ENCODE measurements at regions not wholly inside any gene's neighbourhood (a gene's known extent, or its start where the extent isn't known, plus 50 kb on each side); places are given as distances from the start of the nearest gene placed in this dataset.

DNA sequence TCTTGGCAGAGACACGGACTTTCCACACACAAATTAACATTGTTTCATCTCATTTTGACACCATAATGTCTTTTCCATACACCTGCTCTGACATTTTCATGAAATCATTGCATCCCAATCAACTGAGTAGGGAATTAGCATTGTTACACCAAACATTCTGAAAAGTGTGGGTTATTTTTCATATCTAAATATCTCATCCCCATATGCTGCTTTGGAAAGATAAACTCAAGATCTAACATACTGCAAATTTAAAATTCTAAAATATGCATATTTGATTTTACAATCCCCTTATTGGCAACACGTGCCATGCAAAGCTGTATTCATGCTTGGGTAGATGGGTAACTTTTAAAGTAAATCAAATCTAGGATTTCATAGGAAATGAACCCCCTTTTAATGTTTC is 242.9 kb downstream of the ZNF516 start:
- Mint-ChIP-seq H3K4me3 (no peak overlapping the region), H3K4me1 (no peaks in the 10 kb centered on the region), H3K36me3 (no peaks in the 10 kb centered on the region), H3K9me3 (peaks cover 0 to 2% (median 0%) of the 10 kb centered on the region in 7 donors), H3K27ac (no peak overlapping the region), H3K27me3 (no peaks in the 10 kb centered on the region)
- Histone ChIP-seq H3K36me3 (ENCODE audit: control insufficient read depth, insufficient read depth, low read length) (no peaks in the 10 kb centered on the region), H3K27me3 (ENCODE audit: control insufficient read depth, insufficient read depth, low read length) (no peaks in the 10 kb centered on the region), H3K4me3 (ENCODE audit: low read depth, low read length) (no peak overlapping the region), H3K4me1 (ENCODE audit: control insufficient read depth, insufficient read depth, low read length, poor library complexity, severe bottlenecking) (no peaks in the 10 kb centered on the region), H3K27ac (ENCODE audit: insufficient read depth, low read length, poor library complexity, severe bottlenecking) (no peak overlapping the region), H3K9me3 (ENCODE audit: control insufficient read depth in 2 of 2, low read length in 2 of 2) (no peaks in the 10 kb centered on the region)
- DNase-seq: no peak
- ATAC-seq (ENCODE audit: low read depth in 2 of 2): no peak

DNA sequence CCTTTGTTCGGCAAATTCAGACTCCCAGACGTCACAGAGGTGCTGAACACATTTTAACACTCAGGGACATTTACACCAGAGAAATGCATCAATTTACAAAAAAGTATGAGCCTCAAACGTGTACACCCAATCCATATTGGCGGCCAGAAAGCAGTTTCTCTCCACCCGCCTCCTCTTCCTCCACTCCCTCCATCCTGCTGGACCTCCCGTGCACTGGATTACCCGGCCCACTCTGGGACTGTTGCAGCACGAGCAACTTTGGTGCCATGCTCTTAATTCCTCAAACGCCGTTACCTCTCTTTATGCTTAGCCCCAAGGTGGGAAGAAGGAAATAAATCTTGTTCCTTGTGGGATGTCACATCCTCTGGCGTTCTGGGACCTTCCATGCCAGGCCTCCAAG is 243.4 kb downstream of the ZNF516 start:
- Mint-ChIP-seq H3K27me3 (no peaks in the 10 kb centered on the region), H3K36me3 (no peaks in the 10 kb centered on the region), H3K4me1 (no peaks in the 10 kb centered on the region), H3K9me3 (peaks cover 0 to 4% (median 0%) of the 10 kb centered on the region in 7 donors), H3K4me3 (no peak overlapping the region), H3K27ac (no peak overlapping the region)
- DNase-seq (no peak), ATAC-seq (ENCODE audit: low read depth in 2 of 2) (no peak)
- H3K4me3 ChIP-seq (ENCODE audit: low read depth, low read length): no peak overlapping the region
- no peaks in the 10 kb centered on the region for H3K36me3 ChIP-seq (ENCODE audit: control insufficient read depth, insufficient read depth, low read length)
- H3K9me3 ChIP-seq (ENCODE audit: control insufficient read depth in 2 of 2, low read length in 2 of 2): no peaks in the 10 kb centered on the region
- H3K27ac ChIP-seq (ENCODE audit: insufficient read depth, low read length, poor library complexity, severe bottlenecking): no peak overlapping the region
- no peaks in the 10 kb centered on the region for H3K4me1 ChIP-seq (ENCODE audit: control insufficient read depth, insufficient read depth, low read length, poor library complexity, severe bottlenecking)
- H3K27me3 ChIP-seq (ENCODE audit: control insufficient read depth, insufficient read depth, low read length): no peaks in the 10 kb centered on the region

DNA sequence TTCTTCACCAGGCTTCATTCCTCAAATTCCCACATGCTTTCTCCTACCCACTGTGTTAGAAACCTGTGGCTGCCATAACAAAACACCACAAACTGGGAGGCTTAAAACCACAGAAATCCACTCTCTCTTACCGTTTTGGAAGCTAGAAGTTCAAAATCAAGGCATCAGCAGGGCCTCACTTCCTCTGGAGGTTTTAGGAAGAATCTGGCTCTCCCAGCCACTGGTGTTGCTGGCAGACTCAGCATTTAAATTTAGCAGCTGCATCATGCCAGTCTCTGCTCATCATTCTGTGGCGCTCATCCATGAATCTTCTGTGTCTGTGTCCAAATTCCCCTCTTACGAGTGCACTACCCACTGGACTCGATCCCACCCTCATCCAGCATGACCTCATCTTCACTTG is 248.5 kb downstream of the ZNF516 start:
- no peaks in the 10 kb centered on the region for H3K36me3 Mint-ChIP-seq
- H3K9me3 Mint-ChIP-seq: peaks cover 0 to 8% (median 0%) of the 10 kb centered on the region in 7 donors
- no peaks in the 10 kb centered on the region for H3K4me1 Mint-ChIP-seq
- Histone ChIP-seq H3K36me3 (ENCODE audit: control insufficient read depth, insufficient read depth, low read length) (no peaks in the 10 kb centered on the region), H3K4me1 (ENCODE audit: control insufficient read depth, insufficient read depth, low read length, poor library complexity, severe bottlenecking) (no peaks in the 10 kb centered on the region), H3K27ac (ENCODE audit: insufficient read depth, low read length, poor library complexity, severe bottlenecking) (no peak overlapping the region), H3K4me3 (ENCODE audit: low read depth, low read length) (no peak overlapping the region), H3K27me3 (ENCODE audit: control insufficient read depth, insufficient read depth, low read length) (no peaks in the 10 kb centered on the region), H3K9me3 (ENCODE audit: control insufficient read depth in 2 of 2, low read length in 2 of 2) (no peaks in the 10 kb centered on the region)
- no peak overlapping the region for H3K4me3 Mint-ChIP-seq
- H3K27me3 Mint-ChIP-seq: no peaks in the 10 kb centered on the region
- ATAC-seq (ENCODE audit: low read depth in 2 of 2) (no peak), DNase-seq (no peak)
- H3K27ac Mint-ChIP-seq: no peak overlapping the region

DNA sequence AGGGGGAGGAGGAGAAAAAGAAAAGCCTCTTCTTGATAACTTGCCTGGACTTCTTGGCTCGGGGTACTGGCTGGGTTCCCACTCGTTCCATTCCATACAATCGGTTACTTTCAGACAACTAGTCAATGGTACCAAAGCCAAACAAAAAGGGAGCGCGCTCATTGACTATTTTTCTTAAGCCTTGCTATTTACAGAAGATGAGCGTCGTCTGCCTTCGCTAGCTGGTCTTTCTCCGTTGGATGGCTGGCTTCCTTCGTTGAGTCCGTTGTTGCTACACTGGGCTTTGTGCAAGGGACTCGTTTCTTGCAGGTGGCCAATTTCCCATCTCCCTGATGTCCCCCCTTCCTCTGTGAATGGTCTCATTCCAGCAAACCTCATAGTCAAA is 260.4 kb downstream of the ZNF516 start:
- Mint-ChIP-seq H3K4me3 (no peak overlapping the region), H3K27ac (no peak overlapping the region), H3K9me3 (peaks cover 2 to 16% (median 6%) of the 10 kb centered on the region in 7 donors), H3K36me3 (no peaks in the 10 kb centered on the region), H3K27me3 (peaks cover 4% of the 10 kb centered on the region), H3K4me1 (no peaks in the 10 kb centered on the region)
- H3K27me3 ChIP-seq (ENCODE audit: control insufficient read depth, insufficient read depth, low read length): no peaks in the 10 kb centered on the region
- H3K9me3 ChIP-seq (ENCODE audit: control insufficient read depth in 2 of 2, low read length in 2 of 2): peaks cover 0 to 5% of the 10 kb centered on the region in 2 experiments
- DNase-seq (no peak), ATAC-seq (ENCODE audit: low read depth in 2 of 2) (no peak)
- no peaks in the 10 kb centered on the region for H3K4me1 ChIP-seq (ENCODE audit: control insufficient read depth, insufficient read depth, low read length, poor library complexity, severe bottlenecking)
- no peaks in the 10 kb centered on the region for H3K36me3 ChIP-seq (ENCODE audit: control insufficient read depth, insufficient read depth, low read length)
- no peak overlapping the region for H3K27ac ChIP-seq (ENCODE audit: insufficient read depth, low read length, poor library complexity, severe bottlenecking)
- H3K4me3 ChIP-seq (ENCODE audit: low read depth, low read length): no peak overlapping the region

DNA sequence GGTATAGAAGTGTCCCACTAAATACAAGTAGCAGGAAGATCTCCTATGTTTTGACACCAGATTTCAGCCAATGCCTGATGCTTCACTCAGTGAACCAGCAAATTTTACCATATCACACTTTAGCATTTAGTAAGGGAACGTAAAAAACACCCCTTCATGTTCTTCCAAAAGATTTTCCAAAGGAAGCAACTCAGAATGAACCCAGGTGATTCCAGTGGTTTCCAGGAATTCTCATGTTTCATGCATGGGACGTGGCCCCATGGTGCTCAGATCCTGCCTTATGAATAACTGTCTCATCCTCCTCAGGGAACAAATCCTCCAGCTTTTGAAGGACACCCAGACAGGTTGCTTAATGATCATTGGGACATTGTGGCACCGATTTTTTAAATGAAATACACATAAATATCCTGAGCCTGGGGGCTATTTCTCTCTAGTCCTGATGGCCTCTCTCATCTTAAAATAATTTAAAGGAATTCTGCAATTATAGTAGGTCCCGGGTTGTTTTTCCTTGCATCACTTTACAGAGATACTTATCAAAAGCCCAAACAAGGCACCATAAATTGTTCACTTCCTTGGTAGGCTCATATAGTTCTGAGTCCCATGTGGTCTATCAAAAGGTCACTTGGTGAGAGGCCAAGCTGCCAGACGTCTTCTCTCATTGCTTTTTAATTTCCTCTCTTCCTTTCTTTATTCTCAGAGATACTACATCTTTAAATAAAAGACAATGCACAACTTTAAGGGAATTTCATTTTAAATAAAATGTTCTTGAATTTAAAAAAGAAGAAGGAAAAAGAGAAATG is 261.0 kb downstream of the ZNF516 start:
- H3K27ac ChIP-seq (ENCODE audit: insufficient read depth, low read length, poor library complexity, severe bottlenecking): no peak overlapping the region
- no peak overlapping the region for H3K4me3 ChIP-seq (ENCODE audit: low read depth, low read length)
- no peaks in the 10 kb centered on the region for H3K27me3 ChIP-seq (ENCODE audit: control insufficient read depth, insufficient read depth, low read length)
- DNase-seq (no peak), ATAC-seq (ENCODE audit: low read depth in 2 of 2) (no peak)
- H3K27ac Mint-ChIP-seq: no peak overlapping the region
- peaks cover 0 to 5% of the 10 kb centered on the region in 2 experiments for H3K9me3 ChIP-seq (ENCODE audit: control insufficient read depth in 2 of 2, low read length in 2 of 2)
- no peaks in the 10 kb centered on the region for H3K4me1 Mint-ChIP-seq
- no peaks in the 10 kb centered on the region for H3K36me3 ChIP-seq (ENCODE audit: control insufficient read depth, insufficient read depth, low read length)
- H3K4me1 ChIP-seq (ENCODE audit: control insufficient read depth, insufficient read depth, low read length, poor library complexity, severe bottlenecking): no peaks in the 10 kb centered on the region
- H3K9me3 Mint-ChIP-seq: peaks cover 2 to 16% (median 6%) of the 10 kb centered on the region in 7 donors
- no peak overlapping the region for H3K4me3 Mint-ChIP-seq
- H3K36me3 Mint-ChIP-seq: no peaks in the 10 kb centered on the region
- H3K27me3 Mint-ChIP-seq: peaks cover 4% of the 10 kb centered on the region

DNA sequence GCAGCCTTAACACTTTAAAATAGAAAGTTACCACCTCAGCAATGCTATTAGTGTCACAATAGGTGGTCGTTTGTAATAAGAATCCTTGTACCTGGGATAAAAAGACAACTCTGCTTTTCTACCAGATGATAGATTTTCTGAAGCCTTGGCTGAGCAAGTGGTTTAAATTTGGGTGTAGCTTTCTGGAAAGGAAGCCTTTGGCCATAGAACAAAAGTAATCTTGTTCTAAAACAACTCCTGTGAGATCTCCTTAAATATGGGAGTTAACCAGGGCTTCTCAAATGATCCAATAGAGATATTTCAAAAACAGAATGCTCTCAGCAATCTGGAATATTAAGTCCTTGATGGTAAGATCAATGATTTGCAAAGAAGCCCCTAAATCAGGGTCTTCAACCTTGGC is 261.6 kb downstream of the ZNF516 start:
- ATAC-seq (ENCODE audit: low read depth in 2 of 2): no peak
- no peak overlapping the region for H3K27ac ChIP-seq (ENCODE audit: insufficient read depth, low read length, poor library complexity, severe bottlenecking)

DNA sequence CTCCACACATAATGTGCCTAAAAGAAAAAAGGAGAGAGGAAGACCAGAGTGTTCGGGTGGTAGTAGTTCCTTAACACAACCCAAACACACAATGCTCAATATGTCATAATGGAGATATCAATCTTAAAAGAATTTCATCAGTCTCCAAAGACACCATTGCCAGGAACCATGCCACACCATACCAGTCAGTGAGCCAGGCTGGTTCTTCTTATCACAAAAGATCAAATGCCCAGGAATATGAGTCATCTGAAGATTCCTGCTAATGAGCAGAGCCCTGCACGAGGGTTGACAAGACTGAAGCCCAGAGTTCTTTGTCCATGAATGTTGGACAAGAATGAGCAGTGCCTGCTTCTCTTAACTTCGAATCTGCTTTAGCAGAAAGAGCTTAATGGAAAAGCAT is 262.3 kb downstream of the ZNF516 start:
- H3K27ac Mint-ChIP-seq: no peak overlapping the region
- no peak for DNase-seq
- H3K4me1 ChIP-seq (ENCODE audit: control insufficient read depth, insufficient read depth, low read length, poor library complexity, severe bottlenecking): no peaks in the 10 kb centered on the region
- H3K27ac ChIP-seq (ENCODE audit: insufficient read depth, low read length, poor library complexity, severe bottlenecking): no peak overlapping the region
- no peaks in the 10 kb centered on the region for H3K36me3 Mint-ChIP-seq
- no peaks in the 10 kb centered on the region for H3K27me3 ChIP-seq (ENCODE audit: control insufficient read depth, insufficient read depth, low read length)
- H3K4me1 Mint-ChIP-seq: no peaks in the 10 kb centered on the region
- no peak for ATAC-seq (ENCODE audit: low read depth in 2 of 2)
- H3K4me3 Mint-ChIP-seq: no peak overlapping the region
- H3K9me3 Mint-ChIP-seq: peaks cover under 1 to 11% (median 2%) of the 10 kb centered on the region in 7 donors
- peaks cover 1% of the 10 kb centered on the region for H3K27me3 Mint-ChIP-seq
- H3K36me3 ChIP-seq (ENCODE audit: control insufficient read depth, insufficient read depth, low read length): no peaks in the 10 kb centered on the region
- H3K9me3 ChIP-seq (ENCODE audit: control insufficient read depth in 2 of 2, low read length in 2 of 2): no peaks in the 10 kb centered on the region
- no peak overlapping the region for H3K4me3 ChIP-seq (ENCODE audit: low read depth, low read length)

More for the DNA sequence above, 261.6 kb downstream of the ZNF516 start:
- Histone ChIP-seq H3K9me3 (ENCODE audit: control insufficient read depth in 2 of 2, low read length in 2 of 2) (no peaks in the 10 kb centered on the region), H3K4me1 (ENCODE audit: control insufficient read depth, insufficient read depth, low read length, poor library complexity, severe bottlenecking) (no peaks in the 10 kb centered on the region), H3K36me3 (ENCODE audit: control insufficient read depth, insufficient read depth, low read length) (no peaks in the 10 kb centered on the region), H3K27me3 (ENCODE audit: control insufficient read depth, insufficient read depth, low read length) (no peaks in the 10 kb centered on the region), H3K4me3 (ENCODE audit: low read depth, low read length) (no peak overlapping the region)
- Mint-ChIP-seq H3K4me3 (no peak overlapping the region), H3K36me3 (no peaks in the 10 kb centered on the region), H3K27me3 (peaks cover 4% of the 10 kb centered on the region), H3K27ac (no peak overlapping the region), H3K4me1 (no peaks in the 10 kb centered on the region), H3K9me3 (peaks cover 2 to 16% (median 5%) of the 10 kb centered on the region in 7 donors)
- DNase-seq: no peak

DNA sequence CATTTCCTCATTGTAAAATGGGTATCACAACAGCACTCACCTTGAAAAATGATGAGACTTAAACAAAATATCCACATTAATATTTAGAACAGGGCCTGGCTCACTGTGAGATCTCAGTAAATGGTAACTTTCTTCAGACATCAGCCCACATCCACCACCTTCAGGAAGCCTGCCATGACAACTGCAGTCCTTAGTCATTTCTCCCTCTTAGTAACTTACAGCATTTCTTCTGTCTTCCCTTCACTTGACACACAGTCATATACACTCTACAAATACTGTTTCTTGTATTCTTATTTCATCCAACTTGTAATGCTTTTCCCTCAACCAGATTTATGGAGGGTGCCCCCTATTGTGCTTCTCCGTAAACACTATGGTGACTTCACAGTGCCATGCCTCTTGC is 263.0 kb downstream of the ZNF516 start:
- DNase-seq: no peak
- Histone ChIP-seq H3K36me3 (ENCODE audit: control insufficient read depth, insufficient read depth, low read length) (no peaks in the 10 kb centered on the region), H3K9me3 (ENCODE audit: control insufficient read depth in 2 of 2, low read length in 2 of 2) (no peaks in the 10 kb centered on the region), H3K4me1 (ENCODE audit: control insufficient read depth, insufficient read depth, low read length, poor library complexity, severe bottlenecking) (no peaks in the 10 kb centered on the region), H3K4me3 (ENCODE audit: low read depth, low read length) (no peak overlapping the region), H3K27me3 (ENCODE audit: control insufficient read depth, insufficient read depth, low read length) (no peaks in the 10 kb centered on the region), H3K27ac (ENCODE audit: insufficient read depth, low read length, poor library complexity, severe bottlenecking) (no peak overlapping the region)
- ATAC-seq (ENCODE audit: low read depth in 2 of 2): no peak
- H3K9me3 Mint-ChIP-seq: peaks cover 0 to 4% (median 0%) of the 10 kb centered on the region in 7 donors
- no peak overlapping the region for H3K4me3 Mint-ChIP-seq
- no peaks in the 10 kb centered on the region for H3K4me1 Mint-ChIP-seq
- H3K27ac Mint-ChIP-seq: no peak overlapping the region
- H3K27me3 Mint-ChIP-seq: no peaks in the 10 kb centered on the region
- H3K36me3 Mint-ChIP-seq: no peaks in the 10 kb centered on the region
